Ramos (cell line): ENCODE measurements at regions not wholly inside any gene's neighbourhood (a gene's known extent, or its start where the extent isn't known, plus 50 kb on each side); places are given as distances from the start of the nearest gene placed in this dataset.

ENCODE experiments used
- in situ Hi-C: fragments of 300-500 bp; cut with MboI; formaldehyde crosslinking; loops from one replicate; pipeline ENCODE4 v1.14.3; 2022; ENCODE audit warnings: low sequenced_read_pairs; ENCODE audit not compliant: unreplicated experiment

GRCh38 chr20:40591536-40591935, 97.5 kb downstream of the MAFB start:
- in situ Hi-C loops, result no loop called here

- in situ Hi-C loops, result no loop called here
These were observed 97.9 kb downstream of the MAFB start for GRCh38 chr20:40591119-40591518.

GRCh38 chr20:40589581-40589980, 99.5 kb downstream of the MAFB start:
- in situ Hi-C loops, result no loop called here

GRCh38 chr20:40588891-40589290, 100.1 kb downstream of the MAFB start:
- in situ Hi-C loops, result no loop called here

GRCh38 chr20:40587038-40587437, 102.0 kb downstream of the MAFB start:
- in situ Hi-C loops, result no loop called here

- in situ Hi-C loops, result no loop called here
These were observed 104.8 kb downstream of the MAFB start for GRCh38 chr20:40584130-40584809.

- in situ Hi-C loops, result no loop called here
These were observed 105.4 kb downstream of the MAFB start for GRCh38 chr20:40583636-40584035.

GRCh38 chr20:40583205-40583604, 105.8 kb downstream of the MAFB start:
- in situ Hi-C loops, result no loop called here

- in situ Hi-C loops, result no loop called here
These were observed 106.5 kb downstream of the MAFB start for GRCh38 chr20:40582531-40582930.

- in situ Hi-C loops, result no loop called here
These were observed 109.3 kb downstream of the MAFB start for GRCh38 chr20:40579701-40580100.

GRCh38 chr20:40578961-40579360, 110.1 kb downstream of the MAFB start:
- in situ Hi-C loops, result no loop called here

GRCh38 chr20:40575851-40576250, 113.2 kb downstream of the MAFB start:
- in situ Hi-C loops, result no loop called here

- in situ Hi-C loops, result no loop called here
These were observed 116.8 kb downstream of the MAFB start for GRCh38 chr20:40572251-40572650.

- in situ Hi-C loops, result no loop called here
These were observed 117.4 kb downstream of the MAFB start for GRCh38 chr20:40571639-40572038.

GRCh38 chr20:40568200-40568599, 120.8 kb downstream of the MAFB start:
- in situ Hi-C loops, result no loop called here

GRCh38 chr20:40565682-40566040, 123.4 kb downstream of the MAFB start:
- in situ Hi-C loops, result no loop called here

- in situ Hi-C loops, result no loop called here
These were observed 123.9 kb downstream of the MAFB start for GRCh38 chr20:40565001-40565681.

- in situ Hi-C loops, result no loop called here
These were observed 125.6 kb downstream of the MAFB start for GRCh38 chr20:40563296-40563950.

GRCh38 chr20:40562031-40562430, 127.0 kb downstream of the MAFB start:
- in situ Hi-C loops, result no loop called here

- in situ Hi-C loops, result no loop called here
These were observed 127.8 kb downstream of the MAFB start for GRCh38 chr20:40561187-40561586.

GRCh38 chr20:40558212-40558611, 130.8 kb downstream of the MAFB start:
- in situ Hi-C loops, result no loop called here

GRCh38 chr20:40551125-40551530, 137.9 kb downstream of the MAFB start:
- in situ Hi-C loops, result no loop called here
